ENCODE measurements at regions not wholly inside any gene's neighbourhood (a gene's known extent, or its start where the extent isn't known, plus 50 kb on each side); places are given as distances from the start of the nearest gene placed in this dataset.
"Not testable (repeated sequence)": the region's sequence is repeated elsewhere in the genome, so short reads cannot be mapped to it uniquely, and the experiment has no call there.

DNA sequence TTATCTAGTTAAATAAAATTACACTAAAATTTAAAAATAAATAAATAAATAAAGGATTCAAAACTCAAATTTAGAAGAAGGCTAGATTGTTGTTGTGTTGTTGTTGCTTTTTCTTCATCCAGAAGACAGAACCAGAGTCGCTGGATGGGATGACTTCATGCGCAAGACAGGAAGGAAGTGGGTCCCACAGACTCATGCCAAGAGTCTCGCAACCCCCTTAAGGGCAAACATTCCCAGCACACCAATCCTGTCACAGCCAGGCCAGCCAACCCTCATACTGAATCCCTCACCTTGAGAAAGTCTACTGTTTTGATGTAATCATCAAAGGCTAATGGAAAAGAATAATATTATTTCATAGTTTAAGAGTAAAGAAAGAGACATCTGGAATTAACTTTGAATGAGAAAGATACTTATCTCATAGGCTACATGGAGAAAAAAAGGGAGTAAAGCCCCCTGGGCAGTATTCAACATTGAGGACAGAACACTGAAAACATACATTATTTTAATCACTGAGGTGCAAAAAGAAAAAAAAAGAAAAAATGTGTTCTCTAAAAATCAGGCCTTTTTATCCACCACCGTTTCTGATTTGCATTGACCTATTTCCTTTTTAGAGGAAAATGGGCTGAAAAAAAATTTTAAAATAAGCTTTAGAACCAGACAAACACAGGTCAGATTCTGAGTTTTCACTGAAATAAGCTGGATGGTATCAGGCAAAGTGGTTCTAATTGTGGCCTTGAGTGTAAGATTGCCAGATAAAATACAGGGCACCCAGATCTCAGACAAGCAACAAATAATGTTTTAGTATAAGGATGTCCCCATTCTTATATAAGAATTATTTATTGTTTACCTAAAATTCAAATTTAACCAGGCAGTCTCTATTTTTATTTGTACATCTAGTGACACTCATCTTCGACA lies 826.5 kb downstream of the TNS3 start:
- no peak for DNase-seq (ENCODE audit: low spot score)

DNA sequence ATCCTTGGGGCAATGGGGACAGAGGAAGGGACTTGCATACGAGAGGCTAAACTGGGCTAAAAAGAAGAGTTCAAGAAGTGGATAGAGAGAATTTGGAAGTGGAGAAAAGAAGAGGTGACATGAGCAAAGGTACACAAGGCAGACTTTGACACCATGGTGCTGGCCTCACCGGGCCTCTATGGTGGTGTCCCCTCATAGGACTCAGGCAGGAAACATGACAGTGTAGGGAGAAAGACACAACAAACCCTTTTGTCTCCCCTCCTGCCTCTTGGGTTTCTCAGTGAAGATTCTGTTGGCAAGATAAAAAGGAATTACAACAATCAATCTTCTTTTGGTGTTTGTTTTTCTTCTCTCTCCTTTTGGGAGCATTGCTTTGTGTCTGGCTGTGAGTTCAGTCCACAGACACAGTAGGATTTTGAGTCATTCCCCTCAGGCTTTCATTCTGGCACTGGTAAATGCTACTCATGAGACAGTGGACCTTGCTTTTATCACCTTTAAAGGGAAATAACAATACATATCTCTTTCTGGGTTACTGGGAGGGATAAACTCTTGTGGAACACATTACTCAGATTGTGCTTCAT lies 827.7 kb downstream of the TNS3 start:
- DNase-seq (ENCODE audit: low spot score): no peak

DNA sequence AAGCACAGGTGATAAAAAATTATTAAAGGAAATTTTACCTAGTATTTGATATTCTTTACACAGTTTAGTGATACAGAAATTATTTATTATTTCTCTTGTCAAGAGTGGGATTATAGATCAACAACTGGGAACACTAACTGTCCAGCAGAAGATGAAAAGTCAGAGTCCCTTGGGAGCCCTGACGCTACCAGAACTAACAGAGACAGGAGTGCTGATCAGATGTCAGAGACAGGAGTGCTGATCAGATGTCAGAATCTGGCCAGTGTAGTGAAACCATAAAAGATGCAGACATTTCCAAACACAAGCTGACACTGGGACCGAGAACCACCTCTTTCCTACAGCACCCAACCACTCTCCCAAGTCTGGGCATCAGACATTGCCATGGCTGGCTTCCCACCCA lies 828.2 kb downstream of the TNS3 start:
- no peak for DNase-seq (ENCODE audit: low spot score)

DNA sequence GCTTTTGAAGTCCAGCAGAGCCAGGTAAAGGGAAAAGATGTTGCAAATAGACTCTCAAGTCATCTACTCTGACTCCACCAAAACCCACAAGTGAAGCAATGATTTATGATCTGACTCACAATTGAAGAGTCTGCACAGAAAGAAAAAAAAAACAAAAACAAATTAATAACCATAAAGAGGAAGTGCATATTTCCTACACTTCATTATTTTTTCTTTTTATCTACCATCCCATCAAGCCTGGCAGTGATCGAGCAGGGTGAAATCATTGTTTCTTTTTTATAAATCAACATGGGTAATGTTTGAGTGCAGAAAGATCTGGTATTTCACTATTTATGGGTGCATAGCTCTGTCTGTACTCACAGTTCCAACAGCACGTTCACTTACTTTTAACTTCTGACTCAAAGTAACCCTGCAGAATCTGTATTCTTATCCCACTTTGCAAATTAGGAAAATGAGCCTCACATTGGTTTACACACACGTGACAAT lies 829.0 kb downstream of the TNS3 start:
- DNase-seq (ENCODE audit: low spot score): no peak

DNA sequence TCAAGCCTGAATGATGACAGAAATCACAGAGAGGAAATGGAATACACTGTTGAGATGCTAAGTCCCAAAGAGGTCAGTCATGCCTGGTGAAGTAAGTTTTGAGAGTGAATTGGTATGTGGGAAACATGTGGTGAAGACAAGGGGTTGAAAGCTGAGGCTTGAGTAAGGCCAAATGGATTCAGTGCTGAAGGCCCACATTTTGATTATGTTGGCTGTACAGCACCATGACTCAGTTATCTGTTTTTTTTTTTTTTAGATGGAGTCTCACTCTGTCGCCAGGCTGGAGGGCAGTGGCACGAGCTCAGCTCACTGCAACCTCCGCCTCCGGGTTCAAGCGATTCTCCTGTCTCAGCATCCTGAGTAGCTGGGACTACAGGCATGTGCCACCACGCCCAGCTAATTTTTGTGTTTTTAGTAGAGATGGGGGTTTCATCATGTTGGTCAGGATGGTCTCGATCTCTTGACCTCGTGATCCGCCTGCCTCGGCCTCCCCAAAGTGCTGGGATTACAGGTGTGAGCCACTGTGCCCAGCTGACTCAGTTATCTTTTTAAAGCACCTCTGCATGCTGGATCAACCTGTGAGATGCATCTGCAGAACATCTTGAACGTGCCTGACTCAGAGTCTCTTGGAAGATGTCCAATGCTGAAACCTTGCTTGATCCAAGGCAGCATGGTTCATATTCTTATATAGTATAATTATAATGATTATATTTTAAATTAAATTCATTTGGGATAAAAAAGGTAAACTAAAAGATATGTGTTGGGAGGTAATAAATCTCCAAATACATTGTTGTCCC lies 829.8 kb downstream of the TNS3 start:
- not testable (repeated sequence) for DNase-seq (ENCODE audit: low spot score)

DNA sequence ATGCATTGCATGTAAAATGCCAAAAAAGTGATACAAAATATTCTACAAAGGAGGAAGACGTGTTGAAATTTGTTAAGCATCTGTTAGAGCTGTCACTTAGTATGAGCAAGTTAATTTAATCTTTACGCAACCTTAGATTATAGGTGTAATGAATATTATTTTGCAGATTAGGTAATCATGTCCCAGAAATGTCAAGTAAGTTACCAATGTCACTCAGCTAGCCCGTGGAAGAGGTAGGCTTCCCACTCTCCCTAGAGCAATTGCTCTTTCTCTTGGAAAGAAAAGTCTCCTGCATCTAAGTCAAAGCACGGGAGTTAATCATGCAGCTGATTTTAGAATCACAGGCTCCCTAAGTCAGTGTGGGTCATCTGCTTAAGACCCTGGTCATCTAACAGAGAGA lies 830.4 kb upstream of the IGFBP3 start:
- DNase-seq (ENCODE audit: low spot score): no peak

DNA sequence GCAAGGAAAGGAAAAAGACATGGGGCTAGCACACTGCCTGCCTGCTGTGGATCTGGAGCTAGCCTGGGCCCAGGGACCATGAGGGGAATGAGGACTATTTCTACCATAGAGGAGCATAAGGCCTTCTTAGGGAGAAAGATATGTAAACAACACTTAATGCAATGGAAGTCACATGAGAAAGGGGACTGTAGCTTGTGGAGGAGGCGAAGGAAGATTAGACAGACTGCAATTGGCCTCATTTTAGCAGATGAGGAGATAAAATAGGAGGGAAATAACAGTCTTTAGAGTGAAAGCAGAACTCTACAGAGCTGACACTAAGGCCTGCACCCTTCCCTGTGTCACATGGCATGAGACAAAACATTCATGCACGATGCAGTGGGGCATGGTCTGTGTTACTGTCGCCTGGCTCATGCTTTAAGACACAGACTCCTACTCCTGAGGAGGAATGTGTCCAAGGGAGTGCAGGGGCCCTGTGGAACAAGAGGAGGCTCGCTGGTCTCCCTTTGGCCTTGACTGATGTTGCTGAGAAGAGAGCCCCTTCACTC lies 829.3 kb upstream of the IGFBP3 start:
- DNase-seq (ENCODE audit: low spot score): no peak

DNA sequence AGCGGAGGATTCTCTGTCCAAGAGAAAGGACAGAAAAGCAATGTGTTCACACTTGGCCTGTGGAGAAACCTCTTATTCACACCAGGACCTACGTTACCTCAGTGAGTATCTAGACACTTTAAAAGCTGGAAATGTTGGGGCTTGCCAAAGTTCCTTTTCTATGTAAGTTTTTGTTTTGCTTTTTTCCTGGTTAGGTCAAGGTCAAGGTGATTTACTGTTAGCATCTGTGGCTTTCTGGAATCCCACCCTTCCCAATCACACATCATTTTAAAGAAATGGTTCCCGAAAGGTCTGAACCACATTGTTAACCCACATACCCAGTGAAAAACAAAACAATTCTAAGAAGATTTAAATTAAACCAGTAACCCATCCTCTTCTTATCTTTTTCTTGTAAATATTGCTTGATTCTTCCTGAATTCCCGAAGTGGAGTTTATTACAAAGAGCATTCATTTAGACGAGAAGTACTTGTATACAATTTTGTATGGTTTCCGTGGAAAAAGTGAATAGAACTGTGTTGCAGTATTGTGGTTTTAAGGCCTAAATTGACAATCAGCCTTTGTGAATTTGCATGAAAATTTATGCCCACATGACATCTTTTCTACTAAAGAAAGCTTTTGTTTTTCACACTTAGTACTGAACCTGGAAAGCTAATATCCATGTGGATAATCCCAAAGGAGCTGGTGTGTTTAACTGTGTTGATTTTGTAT lies 827.0 kb upstream of the IGFBP3 start:
- no peak for DNase-seq (ENCODE audit: low spot score)

DNA sequence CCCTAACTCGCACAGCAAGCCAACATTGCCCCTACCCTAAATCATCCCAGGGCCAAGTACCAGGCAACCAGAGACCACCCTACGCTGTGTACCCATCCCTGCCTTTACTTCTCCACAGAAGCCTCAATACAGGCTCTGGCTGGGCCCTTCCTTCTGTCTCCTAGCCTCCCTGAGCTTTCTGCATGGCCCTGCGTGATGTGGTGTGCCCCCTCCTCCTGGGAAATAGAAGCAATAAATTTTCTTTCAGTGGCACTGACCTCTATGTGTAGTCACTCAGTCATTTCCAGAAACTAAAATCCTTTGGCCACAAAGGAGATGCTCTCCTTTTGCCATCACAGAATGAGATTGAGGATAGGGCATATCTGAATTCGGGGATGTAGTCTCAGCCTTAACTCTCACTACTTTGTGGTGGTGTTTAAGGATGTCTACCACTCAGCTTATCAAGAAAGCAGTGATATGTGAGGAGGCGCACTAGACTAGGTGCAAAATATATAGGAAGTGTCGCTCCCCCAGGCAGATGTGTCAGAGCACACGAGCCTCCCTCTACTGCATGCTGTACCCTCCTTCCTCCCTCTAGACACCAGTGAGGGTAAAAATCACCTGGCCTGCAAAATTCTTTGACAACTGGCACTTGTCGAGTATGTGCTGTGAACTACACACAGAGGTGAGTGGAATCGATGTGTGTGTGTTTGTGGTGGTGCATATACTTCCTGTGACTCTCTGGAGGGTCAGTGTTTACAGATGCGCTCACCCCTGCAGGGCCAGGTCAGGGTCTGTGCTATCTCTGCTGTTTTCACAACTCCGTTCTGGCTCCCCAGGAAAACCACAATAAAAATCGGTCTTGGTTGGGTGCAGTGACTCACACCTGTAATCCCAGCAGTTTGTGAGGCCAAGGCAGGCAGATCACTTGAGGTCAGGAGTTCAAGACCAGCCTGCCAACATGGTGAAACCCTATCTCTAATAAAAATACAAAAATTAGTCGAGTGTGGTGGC lies 825.9 kb upstream of the IGFBP3 start:
- no peak for DNase-seq (ENCODE audit: low spot score)

DNA sequence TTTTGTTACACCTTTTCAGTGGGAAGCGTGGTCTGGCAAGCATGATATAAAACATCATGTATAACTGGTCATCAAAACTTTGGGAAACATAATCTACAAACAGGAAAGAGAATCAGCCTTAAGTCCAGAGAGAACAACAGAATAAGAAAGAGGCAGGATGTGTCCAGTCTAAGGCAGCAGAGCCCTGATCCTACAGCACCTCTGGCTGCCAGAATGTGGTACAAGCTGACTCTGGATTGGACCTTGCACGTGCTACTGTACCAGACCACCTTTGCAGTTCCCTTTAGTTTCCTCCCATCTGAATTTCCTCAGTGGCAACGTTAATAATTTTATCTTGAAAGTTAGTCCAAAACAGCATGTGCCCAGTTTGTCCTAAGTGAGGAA lies 824.6 kb upstream of the IGFBP3 start:
- no peak for DNase-seq (ENCODE audit: low spot score)

DNA sequence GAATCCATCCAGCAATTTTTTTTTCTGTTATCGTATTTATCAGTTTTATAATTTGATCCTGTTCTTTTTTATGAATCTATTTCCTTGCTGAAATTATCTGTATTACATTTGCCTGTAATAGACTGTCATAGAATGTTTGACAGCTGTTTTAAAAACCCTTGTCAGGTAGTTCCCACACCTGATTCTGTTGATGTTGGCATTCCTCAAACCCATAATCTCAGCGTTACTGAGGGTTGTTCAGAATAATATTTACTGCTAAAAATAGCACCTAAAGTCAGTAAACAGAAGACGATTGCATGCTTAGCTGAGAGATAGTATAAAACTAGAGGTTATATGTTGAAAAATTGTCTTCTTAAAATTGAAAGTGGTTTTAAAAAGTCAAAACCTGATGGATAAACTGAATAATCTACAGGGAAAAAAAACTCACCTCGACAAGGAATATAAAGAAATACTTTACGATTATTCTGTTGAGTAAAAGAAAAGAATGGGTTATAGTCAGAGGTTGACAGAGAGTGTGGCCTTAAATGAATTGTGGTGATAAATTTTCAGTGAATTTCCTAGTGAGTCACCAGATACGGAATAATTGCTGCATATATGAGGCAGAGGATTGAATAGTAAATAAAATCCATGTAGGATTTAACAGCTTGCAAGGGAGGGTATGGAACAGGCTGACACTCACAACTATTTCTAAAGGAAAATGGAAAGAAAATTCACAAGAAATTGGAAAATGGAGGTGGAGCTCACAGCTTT lies 824.1 kb upstream of the IGFBP3 start:
- DNase-seq (ENCODE audit: low spot score): no peak

DNA sequence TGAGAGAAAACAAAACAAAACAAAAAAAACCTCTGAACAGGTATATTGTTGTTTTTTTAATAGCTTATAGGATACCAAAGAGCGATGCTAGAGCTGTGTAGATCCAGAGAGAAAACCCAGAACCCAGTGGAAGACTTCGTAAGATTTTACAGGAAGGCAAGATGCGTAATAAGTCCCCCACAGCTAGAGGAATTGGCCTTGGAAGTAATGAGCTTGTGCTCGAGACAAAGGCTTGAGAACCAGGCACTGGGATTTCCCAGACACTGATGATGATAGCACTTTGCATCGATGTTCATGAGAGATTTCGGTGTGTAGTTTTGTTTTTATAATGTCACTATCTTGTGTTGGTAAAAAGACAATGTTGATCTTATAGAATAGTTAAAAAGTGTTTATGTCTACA lies 821.5 kb upstream of the IGFBP3 start:
- DNase-seq (ENCODE audit: low spot score): no peak

DNA sequence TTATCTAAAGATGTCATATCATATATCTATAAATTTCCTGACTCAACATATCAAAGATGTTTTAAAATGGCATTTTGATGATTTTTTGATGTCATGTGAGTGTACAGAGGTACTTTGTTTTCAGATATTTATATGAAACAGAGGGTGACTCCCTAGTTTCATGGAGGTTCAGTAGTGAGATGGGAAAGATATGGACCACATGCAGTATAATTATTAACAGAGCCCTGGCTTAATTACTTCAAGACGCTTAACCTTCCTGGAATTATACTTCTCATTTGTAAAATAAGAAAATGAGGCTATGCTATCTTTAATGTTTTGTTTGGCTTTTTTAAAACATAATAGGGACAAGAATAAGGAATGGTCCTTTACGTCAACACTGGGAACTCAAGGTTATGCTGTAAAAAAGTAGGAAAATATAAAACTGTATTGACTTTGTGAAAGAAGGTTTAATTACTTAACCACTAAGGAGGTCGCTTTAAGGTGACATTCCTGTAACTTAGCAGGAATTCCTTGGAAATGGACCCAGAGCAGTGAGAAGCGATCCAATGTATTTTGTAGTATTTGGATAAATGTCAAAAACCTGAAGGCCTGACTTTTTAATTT lies 821.0 kb upstream of the IGFBP3 start:
- DNase-seq (ENCODE audit: low spot score): no peak

DNA sequence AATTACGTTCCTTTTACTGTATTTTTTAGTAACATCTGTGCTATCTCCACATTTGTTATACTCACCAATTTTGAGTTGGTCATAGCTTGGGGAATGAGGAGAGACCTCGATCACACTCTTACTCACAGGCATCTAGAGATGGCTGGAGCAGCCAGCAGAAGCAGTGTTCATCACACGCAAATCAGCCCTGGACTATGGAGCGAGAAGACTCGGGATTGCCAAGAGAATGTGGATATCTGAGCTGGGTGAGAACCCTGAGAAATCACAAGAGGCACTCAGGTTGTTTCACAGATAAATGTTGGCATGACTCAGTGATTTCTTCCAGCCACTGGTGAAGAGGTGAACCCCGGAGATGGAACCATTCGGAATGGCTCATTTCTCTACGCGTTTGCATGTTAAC lies 820.1 kb upstream of the IGFBP3 start:
- no peak for DNase-seq (ENCODE audit: low spot score)

DNA sequence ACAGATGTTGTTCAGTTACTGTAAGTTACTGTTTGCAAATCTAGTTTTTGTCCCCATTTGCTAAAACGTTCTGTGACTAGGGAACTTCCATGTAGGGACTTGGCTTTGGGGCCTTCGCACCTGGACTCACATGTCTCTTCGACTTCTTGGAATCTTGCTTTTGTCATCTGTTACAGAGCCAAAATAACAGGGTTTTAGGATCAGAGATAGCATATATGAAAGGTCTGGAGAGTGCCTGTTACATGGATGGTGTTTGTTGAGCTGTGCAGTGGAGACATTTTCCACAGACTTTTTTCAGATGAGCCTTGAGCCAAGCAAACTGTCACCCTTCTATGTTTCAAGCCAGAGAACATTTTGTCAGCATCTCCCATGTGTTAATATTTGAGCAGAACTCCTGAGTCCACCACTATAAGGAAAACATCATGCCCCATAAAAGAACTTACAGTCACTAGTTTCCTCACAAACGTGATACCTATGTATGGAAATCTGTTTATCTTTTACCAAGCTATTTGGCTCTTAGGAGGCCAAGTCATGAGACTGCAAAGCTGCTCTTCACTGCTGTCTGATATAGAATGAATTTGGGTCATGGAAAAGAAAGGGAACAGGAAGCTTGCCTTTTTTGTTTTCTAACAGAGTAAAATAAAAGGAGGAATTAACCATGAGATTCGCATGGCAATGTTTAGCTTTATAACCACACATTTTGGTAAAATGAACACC lies 818.6 kb upstream of the IGFBP3 start:
- DNase-seq (ENCODE audit: low spot score): no peak

DNA sequence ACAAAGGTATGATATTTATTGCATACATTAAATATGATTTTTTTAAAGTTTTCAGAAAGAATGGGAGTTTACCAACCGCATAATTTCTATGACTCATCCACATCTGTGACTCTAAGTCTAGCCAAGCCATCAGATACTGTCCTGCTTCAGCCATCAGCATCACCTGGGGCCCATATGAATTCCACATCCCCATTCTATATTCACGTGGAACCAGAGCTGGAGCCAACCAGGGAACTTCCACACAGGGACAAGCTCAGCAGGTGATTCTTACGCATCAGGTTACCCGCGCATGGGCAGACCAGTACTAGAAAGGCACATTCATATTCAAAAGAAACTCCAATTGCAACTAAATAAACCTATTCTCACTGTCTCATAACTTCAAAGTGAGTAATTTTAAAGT lies 817.7 kb upstream of the IGFBP3 start:
- no peak for DNase-seq (ENCODE audit: low spot score)

DNA sequence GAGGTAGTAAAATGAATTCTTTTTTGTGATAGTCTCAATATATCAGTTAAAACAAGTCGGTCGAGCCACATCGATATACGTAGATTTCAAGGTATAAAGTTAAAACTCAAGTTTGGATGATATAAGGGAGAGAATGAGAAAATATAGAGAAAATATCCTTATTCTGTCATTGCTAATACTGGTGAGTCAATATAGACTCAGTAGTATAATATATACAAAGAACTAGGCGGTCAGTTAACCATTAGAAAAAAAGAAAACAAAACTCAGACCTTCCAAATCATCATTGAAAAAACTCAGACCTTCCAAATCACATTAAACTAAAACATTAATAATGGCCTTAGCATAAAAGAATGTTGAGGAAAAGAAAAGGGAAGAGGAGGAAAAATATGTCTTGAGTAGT lies 817.1 kb upstream of the IGFBP3 start:
- no peak for DNase-seq (ENCODE audit: low spot score)

DNA sequence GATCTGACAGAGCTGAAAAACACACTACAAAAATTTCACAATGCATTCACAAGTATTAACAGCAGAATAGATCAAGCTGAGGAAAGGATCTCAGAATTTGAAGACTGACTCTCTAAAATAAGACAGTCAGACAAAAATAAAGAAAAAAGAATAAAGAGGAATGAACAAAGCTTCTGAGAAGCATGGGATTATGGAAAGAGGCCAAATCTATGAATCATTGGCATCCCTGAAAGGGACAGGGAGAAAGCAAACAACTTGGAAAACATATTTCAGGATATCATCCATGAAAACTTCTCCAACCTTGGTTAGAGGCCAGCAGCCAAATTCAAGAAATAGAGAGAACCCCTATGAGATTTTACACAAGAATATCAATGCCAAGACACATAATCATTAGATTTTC lies 804.8 kb upstream of the IGFBP3 start:
- no peak for DNase-seq (ENCODE audit: low spot score)

DNA sequence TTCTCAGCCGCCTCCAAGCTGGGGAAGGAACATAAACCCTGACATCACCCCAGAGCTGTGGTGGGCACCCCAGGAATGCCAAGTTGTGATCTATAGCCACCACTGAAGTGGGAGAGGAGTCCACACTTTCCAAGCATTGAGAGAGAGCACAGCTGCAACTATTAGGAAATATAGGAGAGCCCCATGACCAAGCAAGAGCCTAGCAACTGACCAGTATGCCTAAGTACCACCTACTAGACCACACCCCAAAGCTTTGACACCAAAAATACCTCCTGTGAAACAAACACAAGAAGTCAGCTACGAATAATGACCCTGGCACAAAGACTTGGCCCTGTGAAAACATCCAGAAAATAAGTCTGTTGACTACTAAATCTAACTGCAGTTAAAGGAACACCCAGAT lies 804.1 kb upstream of the IGFBP3 start:
- DNase-seq (ENCODE audit: low spot score): no peak

Measured in mucosa of gallbladder (tissue), 1 donor.